SU-DHL-6 (cell line): ENCODE measurements at regions not wholly inside any gene's neighbourhood (a gene's known extent, or its start where the extent isn't known, plus 50 kb on each side); places are given as distances from the start of the nearest gene placed in this dataset.

Experiments
- H2AFZ ChIP-seq: fragments of 200-600 bp; sonication (generic); 2 replicates; pipeline ENCODE4 v1.6.1; 2014; ENCODE audit warnings: low read depth, mild to moderate bottlenecking, moderate library complexity, mixed read lengths, antibody characterized with exemption, low read length; ENCODE audit not compliant: severe bottlenecking
- H3F3A ChIP-seq: fragments of 200-600 bp; shearing (Covaris generic); 2 replicates; pipeline ENCODE4 v1.6.0; 2016; ENCODE audit warnings: antibody characterized with exemption, mild to moderate bottlenecking; ENCODE audit not compliant: insufficient read depth
- H3K27ac ChIP-seq: fragments of 200-600 bp; sonication (generic); 2 replicates; pipeline ENCODE4 v1.5.1; 2016; ENCODE audit warnings: low read depth, mild to moderate bottlenecking, low read length, moderate library complexity, mixed read lengths
- H3K27me3 ChIP-seq: fragments of 200-600 bp; sonication (generic), shearing (Covaris generic); 2 replicates; pipeline ENCODE4 v1.6.0; 2014; ENCODE audit warnings: mild to moderate bottlenecking, low read length
- H3K36me3 ChIP-seq: fragments of 200-600 bp; sonication (generic); 2 replicates; pipeline ENCODE4 v1.6.1; 2014; ENCODE audit warnings: mild to moderate bottlenecking, low read length, mixed read lengths
- H3K4me2 ChIP-seq: fragments of 300-600, 200-600 bp; shearing (Covaris generic), sonication (generic); 2 replicates; pipeline ENCODE4 v1.6.0; 2014; ENCODE audit warnings: low read length, low read depth, mild to moderate bottlenecking; ENCODE audit not compliant: poor library complexity, severe bottlenecking
- H3K4me3 ChIP-seq: fragments of 200-600 bp; sonication (generic); 2 replicates; pipeline ENCODE4 v1.5.1; 2014; ENCODE audit warnings: antibody characterized with exemption, low read length, mild to moderate bottlenecking, mixed read lengths; ENCODE audit not compliant: insufficient read depth, poor library complexity, severe bottlenecking
- H3K79me2 ChIP-seq: fragments of 200-600 bp; sonication (generic); 2 replicates; pipeline ENCODE4 v1.6.1; 2014; ENCODE audit warnings: mild to moderate bottlenecking, low read length, moderate library complexity; ENCODE audit not compliant: insufficient read depth
- H3K9ac ChIP-seq: fragments of 200-600 bp; sonication (generic); 2 replicates; pipeline ENCODE4 v1.7.0; 2014; ENCODE audit warnings: mild to moderate bottlenecking, low read length
- H3K9me2 ChIP-seq: fragments of 200-600 bp; sonication (generic); replicated peaks from 2 replicates; pipeline ENCODE4 v1.6.1; 2014; ENCODE audit warnings: low read length; ENCODE audit not compliant: insufficient read depth
- H3K9me3 ChIP-seq: fragments of 200-600 bp; sonication (generic); 2 replicates; pipeline ENCODE4 v1.6.1; 2014; ENCODE audit warnings: low read length, mixed read lengths; ENCODE audit not compliant: insufficient read depth
- H4K20me1 ChIP-seq: fragments of 200-600 bp; sonication (generic); 2 replicates; pipeline ENCODE4 v1.6.1; 2014; ENCODE audit warnings: low read depth, mild to moderate bottlenecking, antibody characterized with exemption, low read length, moderate library complexity, mixed read lengths
- CTCF ChIP-seq: fragments of 200-600 bp; sonication (generic); IDR thresholded peaks from one replicate; pipeline ENCODE4 v1.5.1; 2017; ENCODE audit warnings: antibody characterized with exemption, mild to moderate bottlenecking, low read length, moderate library complexity; ENCODE audit not compliant: insufficient read depth, poor library complexity, severe bottlenecking
- EZH2phosphoT487 ChIP-seq: fragments of 200-600 bp; sonication (generic), shearing (Covaris generic); conservative IDR thresholded peaks from 2 replicates; pipeline ENCODE4 v1.6.1; 2018; ENCODE audit warnings: mild to moderate bottlenecking, antibody characterized with exemption, low read length, moderate library complexity, mixed read lengths

GRCh38 chrX:40931921-40932320, 153.3 kb upstream of the USP9X start:
- H3K79me2 ChIP-seq = no peaks in the 10 kb centered on the region
- no peaks in the 10 kb centered on the region for H3K9me3 ChIP-seq
- H3K9me2 ChIP-seq = no peaks in the 10 kb centered on the region
- no peak for TF ChIP-seq EZH2phosphoT487
- no peak for TF ChIP-seq CTCF
- H3F3A ChIP-seq = no peaks in the 10 kb centered on the region
- no peak overlapping the region for H2AFZ ChIP-seq
- no peak overlapping the region for H3K27ac ChIP-seq
- no peaks in the 10 kb centered on the region for H3K36me3 ChIP-seq
- no peaks in the 10 kb centered on the region for H3K27me3 ChIP-seq
- H3K4me2 ChIP-seq = no peak overlapping the region
- H3K4me3 ChIP-seq = no peak overlapping the region
- H3K9ac ChIP-seq = no peak overlapping the region
- H4K20me1 ChIP-seq = no peaks in the 10 kb centered on the region

GRCh38 chrX:40933132-40933705, 152.0 kb upstream of the USP9X start:
- Histone ChIP-seq H3K4me3 (no peak overlapping the region), H3K4me2 (no peak overlapping the region), H3K9ac (no peak overlapping the region), H3K27me3 (no peaks in the 10 kb centered on the region), H3K79me2 (no peaks in the 10 kb centered on the region), H3K9me3 (no peaks in the 10 kb centered on the region), H3F3A (no peaks in the 10 kb centered on the region), H3K27ac (no peak overlapping the region), H3K9me2 (no peaks in the 10 kb centered on the region), H4K20me1 (no peaks in the 10 kb centered on the region), H2AFZ (no peak overlapping the region), H3K36me3 (no peaks in the 10 kb centered on the region)
- TF ChIP-seq EZH2phosphoT487 (no peak), CTCF (no peak)

DNA sequence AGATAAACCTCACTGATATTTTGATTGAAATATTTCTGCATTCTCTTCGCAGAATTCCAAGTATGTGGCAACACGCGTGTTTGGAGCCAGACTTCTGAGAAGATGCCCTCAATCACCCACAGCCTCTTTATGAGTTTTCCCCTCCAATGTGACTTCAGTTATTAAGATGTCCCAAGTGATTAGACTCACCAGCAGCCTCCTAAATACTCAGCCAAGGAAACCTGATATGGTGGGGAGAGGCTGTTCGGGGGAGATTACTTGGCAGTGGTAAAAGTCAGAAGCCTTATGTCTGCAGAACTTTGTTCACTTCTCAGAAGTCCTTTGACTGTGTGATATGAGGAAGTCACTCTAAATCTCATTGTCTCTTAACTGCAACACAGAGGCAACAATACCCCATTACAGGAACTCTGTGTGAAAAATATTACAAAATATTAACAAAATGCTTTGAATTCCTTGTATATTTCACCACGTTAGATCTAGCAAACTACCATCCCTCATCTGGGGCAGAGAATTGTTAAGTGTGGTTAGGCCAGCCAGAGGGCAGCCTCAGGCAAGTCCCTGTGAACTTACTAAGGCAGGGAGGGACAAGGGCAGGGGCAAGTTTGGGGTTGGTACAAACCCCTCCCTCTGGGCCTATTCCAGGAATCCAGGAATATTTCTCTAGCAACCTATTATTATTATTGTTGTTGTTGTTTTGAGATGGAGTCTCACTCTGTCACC, 151.4 kb upstream of the USP9X start:
- Histone ChIP-seq H3K27ac (no peak overlapping the region), H3K9ac (no peak overlapping the region), H3K9me2 (no peaks in the 10 kb centered on the region), H3K79me2 (no peaks in the 10 kb centered on the region), H4K20me1 (no peaks in the 10 kb centered on the region), H3K36me3 (no peaks in the 10 kb centered on the region), H3K27me3 (no peaks in the 10 kb centered on the region), H2AFZ (no peak overlapping the region), H3K4me2 (no peak overlapping the region), H3K4me3 (no peak overlapping the region), H3F3A (no peaks in the 10 kb centered on the region), H3K9me3 (no peaks in the 10 kb centered on the region)
- TF ChIP-seq EZH2phosphoT487 (no peak), CTCF (no peak)
